Inferior parietal cortex (tissue), 1 donor: ENCODE measurements at regions not wholly inside any gene's neighbourhood (a gene's known extent, or its start where the extent isn't known, plus 50 kb on each side); places are given as distances from the start of the nearest gene placed in this dataset.
"Not testable (repeated sequence)": the region's sequence is repeated elsewhere in the genome, so short reads cannot be mapped to it uniquely, and the experiment has no call there.

Source experiments
- DNase-seq: peaks from one replicate; pipeline ENCODE4 v3.0.0-alpha.2; 2016; ENCODE audit errors: extremely low spot score

DNA sequence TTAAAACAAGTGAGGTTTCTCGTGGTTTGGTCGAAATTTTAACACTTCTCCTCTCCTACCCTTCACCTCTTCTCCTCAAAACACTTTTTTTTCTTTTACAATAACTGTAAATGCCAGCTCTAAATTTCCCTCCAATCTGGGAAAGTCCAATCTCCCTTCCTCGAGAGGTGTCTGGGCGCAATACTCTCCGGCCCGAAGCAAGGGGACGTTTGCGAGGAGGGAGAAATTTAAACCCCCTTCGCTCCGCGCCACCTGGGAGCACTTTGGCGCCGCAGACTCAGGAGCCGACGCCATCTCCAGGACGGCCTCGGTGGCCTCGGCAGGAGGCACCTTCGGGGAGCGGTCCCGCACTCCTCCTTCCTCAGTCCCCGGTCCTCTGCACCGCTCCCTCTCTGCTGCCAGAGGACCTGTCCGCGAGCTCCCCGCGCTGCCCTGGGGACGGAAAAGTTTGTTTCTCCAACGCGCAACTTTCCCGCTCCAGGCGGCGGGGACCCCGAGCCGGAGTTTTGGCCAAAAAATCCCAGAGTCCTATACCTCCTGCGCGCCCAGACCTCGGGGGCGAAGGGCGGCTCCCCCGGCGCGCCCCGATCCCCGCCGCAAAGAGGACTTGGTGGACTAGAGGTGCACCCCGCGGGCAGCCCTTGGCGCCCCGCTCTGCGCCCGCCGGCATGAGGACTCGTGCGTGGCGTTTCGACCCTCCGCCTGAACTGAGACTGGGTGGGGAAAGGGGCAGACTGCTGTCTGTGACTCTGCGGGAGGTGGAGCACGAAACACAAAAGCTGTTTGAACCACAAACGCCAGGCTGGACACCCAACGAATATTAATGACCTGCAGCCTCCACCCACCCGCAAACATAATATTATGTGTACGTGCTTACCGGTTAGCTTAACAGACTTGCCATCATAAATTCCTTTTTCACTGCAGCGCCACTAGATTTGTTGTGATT, 95.2 kb upstream of the HMGA2 start:
- DNase-seq = no peak

- DNase-seq = no peak
Measured at GRCh38 chr12:65731771-65732170, 92.5 kb upstream of the HMGA2 start.

- DNase-seq = not testable (repeated sequence)
Measured at GRCh38 chr12:65733643-65734042, 90.6 kb upstream of the HMGA2 start.

GRCh38 chr12:65734226-65734625, 90.1 kb upstream of the HMGA2 start:
- no peak for DNase-seq

GRCh38 chr12:65739606-65740005, 84.7 kb upstream of the HMGA2 start:
- DNase-seq = no peak

DNA sequence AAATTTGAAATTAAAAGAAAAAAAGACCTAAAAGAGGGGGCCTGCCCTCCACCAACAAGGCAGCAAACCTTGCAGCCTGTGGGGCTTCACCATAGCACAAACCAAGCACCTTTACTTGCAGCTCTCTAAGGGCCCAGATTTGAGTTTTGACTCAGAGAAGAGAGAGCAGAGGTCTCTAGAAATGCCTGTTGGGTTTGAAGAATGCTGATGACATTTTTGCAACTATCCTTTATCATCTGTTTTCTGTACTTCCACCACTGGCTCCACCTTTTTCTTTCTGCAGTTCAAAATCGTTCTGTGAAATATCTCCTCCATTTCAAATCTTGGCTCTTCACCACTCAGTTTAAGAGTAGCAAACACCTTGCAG, 83.8 kb upstream of the HMGA2 start:
- DNase-seq = no peak

- DNase-seq = no peak
Measured at GRCh38 chr12:65740873-65741600, 83.2 kb upstream of the HMGA2 start.

DNA sequence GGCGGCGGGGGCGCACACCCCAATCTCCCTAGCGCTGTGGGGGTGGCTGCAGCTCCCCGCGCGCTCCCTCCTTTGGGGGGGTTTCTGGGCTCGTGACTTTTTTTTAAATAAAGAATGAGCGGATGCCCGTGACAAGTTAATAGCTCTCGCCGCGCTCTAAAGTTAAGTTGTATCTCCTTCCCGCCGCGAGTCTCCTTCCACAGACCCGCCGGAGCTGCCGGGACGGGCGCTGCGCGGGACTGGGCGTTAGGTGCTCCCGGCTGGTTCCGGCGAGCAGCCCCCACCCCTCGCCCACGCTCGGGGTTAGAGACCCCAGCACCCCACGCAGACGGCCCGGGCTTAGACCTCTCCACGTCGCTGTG, 82.6 kb upstream of the HMGA2 start:
- no peak for DNase-seq

DNA sequence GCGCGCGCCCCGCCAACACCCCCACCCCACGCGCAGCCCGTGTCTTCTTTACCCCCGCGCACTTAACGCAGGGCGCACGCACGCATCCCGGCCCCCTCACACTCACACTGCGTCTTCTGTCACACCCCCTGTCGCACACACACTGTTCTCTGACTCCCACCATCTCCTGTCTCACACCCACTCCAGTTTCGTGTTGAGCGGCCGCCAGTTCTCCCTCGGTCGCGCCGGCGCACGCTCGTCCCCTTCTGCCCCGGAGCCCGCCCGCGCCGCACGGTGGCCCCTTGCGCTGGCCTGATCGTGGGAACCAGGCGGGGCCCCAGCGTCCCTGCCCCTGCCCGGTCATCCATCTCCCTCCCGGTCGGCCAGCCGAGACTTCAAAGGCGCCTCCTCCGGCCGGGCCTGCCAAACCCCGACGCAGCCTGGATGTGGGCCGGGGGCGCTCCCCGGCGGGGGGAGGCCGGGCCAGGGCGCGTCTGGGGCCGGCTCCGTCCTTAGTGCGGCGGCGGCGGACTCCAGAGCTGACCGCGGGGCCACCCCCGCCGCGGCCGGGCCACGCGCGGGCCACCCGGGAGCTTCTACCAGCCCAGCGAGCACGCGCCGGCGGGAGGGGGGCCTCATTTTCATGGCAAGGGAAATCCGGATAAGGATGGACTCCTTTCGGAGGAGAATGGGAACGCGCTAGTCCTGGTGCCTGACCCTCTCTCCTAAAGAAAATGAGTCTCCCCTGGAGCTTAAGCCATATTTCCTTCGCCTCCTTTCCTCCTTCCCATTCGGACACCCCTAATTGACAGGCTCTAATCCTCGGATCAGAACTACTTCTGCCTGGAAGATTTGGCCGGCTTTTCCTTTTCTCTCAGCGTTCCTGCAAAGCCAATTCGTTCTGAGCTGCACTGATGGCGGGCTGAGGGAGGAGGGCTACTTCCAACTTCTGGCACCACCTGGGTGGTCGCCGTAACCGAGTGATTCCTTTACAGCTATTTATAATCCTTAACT, 82.0 kb upstream of the HMGA2 start:
- DNase-seq = no peak

GRCh38 chr12:65744236-65744840, 79.9 kb upstream of the HMGA2 start:
- DNase-seq = not testable (repeated sequence)

GRCh38 chr12:65747338-65747737, 76.9 kb upstream of the HMGA2 start:
- DNase-seq = no peak

DNA sequence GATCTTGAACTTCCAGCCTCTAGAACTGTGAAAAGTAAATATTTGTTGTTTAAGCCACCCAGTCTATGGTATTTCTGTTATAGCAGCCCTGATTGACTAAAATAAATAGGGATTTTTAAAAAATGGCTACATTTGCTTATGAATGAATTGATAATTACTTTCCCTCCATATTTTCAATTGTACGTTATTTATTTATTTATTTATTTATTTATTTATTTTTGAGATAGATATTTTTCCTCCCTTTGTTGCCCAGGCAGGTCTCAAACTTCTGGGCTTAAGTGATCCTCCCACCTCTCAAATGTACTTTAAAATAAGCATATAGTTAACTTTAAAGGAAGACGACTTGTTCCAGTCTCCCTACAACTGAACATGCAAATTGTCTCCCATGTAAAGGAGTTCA, 76.0 kb upstream of the HMGA2 start:
- no peak for DNase-seq

DNA sequence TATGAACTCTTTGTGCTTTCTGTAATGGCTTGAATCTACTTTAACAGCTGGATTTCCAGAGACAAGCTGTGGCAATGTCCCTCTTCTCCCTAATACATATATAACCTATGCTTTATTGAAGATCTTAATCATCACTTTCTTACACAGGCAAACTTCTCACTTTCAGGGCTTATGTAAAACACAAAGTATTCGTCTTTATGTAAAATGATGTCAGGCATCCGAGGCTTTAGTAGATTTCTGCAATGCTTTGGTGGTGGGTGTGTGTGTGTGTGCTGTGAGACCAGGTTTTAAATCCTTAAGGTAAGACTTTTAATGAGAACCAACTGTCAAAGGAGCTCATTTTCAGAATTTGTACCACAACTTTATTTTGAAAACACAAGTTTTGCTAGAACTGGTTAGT, 70.0 kb upstream of the HMGA2 start:
- no peak for DNase-seq

DNA sequence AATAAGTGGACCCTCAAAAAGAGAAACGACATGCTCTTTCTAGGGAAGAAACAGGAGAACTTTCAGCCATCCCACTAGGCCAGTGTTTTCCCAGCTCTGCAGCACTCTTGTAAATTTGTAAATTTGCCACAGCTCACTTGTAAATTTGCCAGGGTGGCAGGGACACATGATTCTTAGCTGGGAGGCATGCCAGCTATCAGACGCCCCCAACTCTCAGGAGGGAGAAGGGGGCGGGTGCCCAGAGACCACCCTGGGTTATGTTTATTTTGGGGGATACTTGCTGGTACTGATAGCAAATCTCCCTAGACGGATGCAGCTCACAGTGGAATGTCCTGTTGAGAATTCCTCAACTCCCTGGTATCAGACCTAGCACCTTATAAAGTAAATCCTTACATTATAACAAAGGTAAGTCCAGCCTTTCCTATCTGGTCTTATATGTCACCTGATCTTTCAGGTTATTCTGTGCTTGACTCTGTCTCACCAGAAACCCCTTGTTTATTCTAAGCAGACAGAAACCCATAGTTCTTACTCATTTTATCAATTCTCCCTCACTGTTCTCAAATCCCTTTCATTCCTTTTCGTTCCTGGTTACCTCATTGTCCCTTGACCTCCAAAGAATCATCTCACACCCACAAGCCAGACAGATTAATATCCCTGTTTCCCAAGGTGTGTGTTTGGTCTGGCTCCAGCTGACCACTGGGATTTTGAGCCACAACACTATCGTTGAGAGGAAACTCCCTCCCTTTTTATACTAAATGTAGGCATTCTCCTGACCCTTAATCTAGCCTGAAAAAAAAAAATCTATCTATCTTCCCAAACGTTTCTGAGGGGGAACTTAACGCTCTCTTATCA, 69.3 kb upstream of the HMGA2 start:
- no peak for DNase-seq

DNA sequence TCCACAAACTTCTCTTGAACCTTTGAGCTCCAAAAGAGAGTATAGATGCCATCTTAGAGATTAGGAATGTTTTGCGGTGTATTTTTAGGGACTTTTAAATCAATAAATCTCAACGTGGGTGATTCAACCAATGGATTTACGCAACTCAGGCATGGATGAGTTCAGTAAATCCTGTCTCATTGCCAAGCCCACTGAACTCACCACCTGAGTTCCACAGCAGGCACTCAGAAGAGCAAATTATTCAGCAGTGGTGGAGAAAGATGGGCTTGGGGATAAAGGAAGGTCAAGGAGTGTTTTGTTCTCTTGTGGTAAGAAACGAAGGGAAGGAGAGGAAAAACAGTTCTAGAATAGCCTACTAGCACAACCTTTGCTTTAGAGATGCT, 68.7 kb upstream of the HMGA2 start:
- DNase-seq = no peak

DNA sequence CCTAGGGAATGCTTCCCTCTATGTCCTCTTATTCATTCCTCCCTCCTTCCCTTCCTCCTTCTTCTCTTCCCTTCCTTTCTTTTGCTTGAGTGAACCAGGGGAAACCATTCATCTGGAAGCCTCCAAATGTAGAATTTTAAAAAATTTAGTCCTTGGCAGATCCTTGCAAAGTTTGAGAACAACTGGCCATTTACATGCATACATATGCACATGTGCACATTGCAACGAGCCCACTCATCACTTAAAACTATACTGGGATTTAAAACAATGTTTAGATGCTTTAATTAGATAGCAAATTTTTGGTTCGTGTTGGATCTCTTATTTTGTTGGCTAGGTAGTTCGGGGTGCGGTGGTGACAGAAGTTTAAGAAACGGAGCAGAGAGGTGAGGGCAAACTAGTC, 68.0 kb upstream of the HMGA2 start:
- no peak for DNase-seq

- no peak for DNase-seq
Measured at GRCh38 chr12:65756956-65757511, 67.2 kb upstream of the HMGA2 start.

DNA sequence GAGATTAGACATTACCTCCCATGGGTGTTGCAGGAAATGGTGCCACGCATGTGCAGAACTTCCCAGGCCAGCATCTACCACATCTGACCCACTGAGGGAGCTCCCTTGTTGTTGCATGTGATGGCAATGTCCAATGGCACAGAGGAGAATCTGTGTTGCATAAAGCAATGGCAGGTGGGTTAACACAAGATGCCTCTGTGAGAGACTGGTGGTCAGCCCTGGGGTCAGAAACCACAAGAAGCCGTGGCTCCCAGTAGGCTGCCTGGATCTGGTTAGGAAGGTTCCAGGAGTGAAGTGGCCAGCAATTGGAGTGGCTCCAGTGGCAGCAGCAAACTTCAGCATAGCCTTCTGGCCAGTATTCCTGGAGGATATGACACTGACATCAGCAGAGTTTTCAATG, 65.9 kb upstream of the HMGA2 start:
- DNase-seq = no peak

DNA sequence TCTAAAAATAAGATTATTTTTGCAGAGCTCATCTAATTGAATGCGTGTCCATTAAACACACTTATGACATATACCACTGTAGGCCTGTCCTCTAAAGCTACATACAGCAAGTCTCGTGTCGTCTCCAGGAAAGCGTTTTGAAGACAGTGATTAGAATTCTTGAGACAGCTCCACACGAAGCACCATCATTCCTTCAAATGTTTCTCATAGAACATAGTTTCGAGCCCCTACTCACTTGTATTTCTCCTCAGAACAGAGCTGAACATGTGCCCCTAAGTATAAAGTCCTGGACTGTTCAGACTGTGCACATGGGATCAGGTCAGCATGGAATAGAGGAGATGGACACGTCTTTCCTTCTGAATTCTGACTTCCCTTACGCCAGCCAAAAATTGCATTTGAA, 64.5 kb upstream of the HMGA2 start:
- no peak for DNase-seq

DNA sequence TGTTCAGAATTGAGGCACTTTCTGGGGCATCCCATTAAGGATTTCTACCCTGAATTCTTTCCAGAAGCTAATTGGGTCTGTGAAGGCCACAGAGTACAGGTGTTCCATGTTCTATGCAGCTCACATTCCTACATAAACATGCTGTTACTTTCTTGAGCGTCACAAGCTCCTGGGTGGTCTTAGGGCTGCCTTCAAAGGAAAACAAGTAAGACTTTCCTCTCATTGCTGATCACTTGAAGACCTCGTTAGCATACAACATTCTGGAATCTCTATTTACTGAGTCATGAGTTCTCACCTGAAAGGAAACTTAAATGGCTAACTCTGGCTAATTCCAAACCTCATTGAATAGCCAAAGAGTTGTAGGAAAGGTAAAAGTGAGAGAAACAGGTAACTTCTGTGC, 63.0 kb upstream of the HMGA2 start:
- no peak for DNase-seq
